MCF 10A (cell line): ENCODE measurements at regions not wholly inside any gene's neighbourhood (a gene's known extent, or its start where the extent isn't known, plus 50 kb on each side); places are given as distances from the start of the nearest gene placed in this dataset.

Experiments
- BruUV-seq: library from RNA; stranded (reverse); fragments of 400-500 nt; replicated peaks from 2 replicates; lab custom pipeline; 2021; lab: Mats Ljungman, UMichigan
- CTCF ChIA-PET: fragments of 300-600 bp; sonication (Branson Sonifier 250); formaldehyde crosslinking; extraction: SDS; loops from one replicate; lab custom pipeline; 2021; ENCODE audit warnings: antibody characterized with exemption, inconsistent platforms; lab: Yijun Ruan, JAX
- POLR2A ChIA-PET: fragments of 300-600, 350-650 bp; sonication (Branson Sonifier 250); formaldehyde crosslinking; extraction: SDS; loops from one replicate; lab custom pipeline; 2020; ENCODE audit warnings: antibody characterized with exemption, inconsistent platforms; lab: Yijun Ruan, JAX
- DNase-seq: peaks from one replicate; pipeline ENCODE4 v3.0.0-alpha.2; 2018; ENCODE audit not compliant: unreplicated experiment
- H3K27ac Mint-ChIP-seq: one replicate; pipeline ENCODE4 v1.8.0; 2022; ENCODE audit warnings: mild to moderate bottlenecking, low read depth, mixed read lengths; ENCODE audit not compliant: unreplicated experiment
- H3K27me3 Mint-ChIP-seq: one replicate; pipeline ENCODE4 v1.8.0; 2022; ENCODE audit warnings: mixed read lengths; ENCODE audit not compliant: insufficient read depth, unreplicated experiment
- H3K36me3 Mint-ChIP-seq: one replicate; pipeline ENCODE4 v1.8.0; 2022; ENCODE audit warnings: mild to moderate bottlenecking, moderate library complexity, mixed read lengths; ENCODE audit not compliant: insufficient read depth, unreplicated experiment
- H3K4me1 Mint-ChIP-seq: one replicate; pipeline ENCODE4 v1.8.0; 2022; ENCODE audit warnings: mixed read lengths; ENCODE audit not compliant: insufficient read depth, unreplicated experiment
- H3K4me3 Mint-ChIP-seq: one replicate; pipeline ENCODE4 v1.8.0; 2022; ENCODE audit warnings: mild to moderate bottlenecking, moderate library complexity, mixed read lengths; ENCODE audit not compliant: unreplicated experiment
- H3K9me3 Mint-ChIP-seq: one replicate; pipeline ENCODE4 v1.8.0; 2022; ENCODE audit warnings: mixed read lengths; ENCODE audit not compliant: unreplicated experiment
- CTCF ChIP-seq: fragments of 200-600 bp; IDR thresholded peaks from one replicate; pipeline ENCODE4 v1.8.0; 2022; ENCODE audit warnings: antibody characterized with exemption, mild to moderate bottlenecking; ENCODE audit not compliant: unreplicated experiment
- intact Hi-C: fragments of 100-400 bp; cut with micrococcal nuclease; formaldehyde crosslinking; loops from 2 replicates; pipeline ENCODE4 v1.14.1; 2022

- Mint-ChIP-seq H3K27ac (no peak overlapping the region), H3K4me3 (no peak overlapping the region), H3K4me1 (no peaks in the 10 kb centered on the region), H3K9me3 (no peaks in the 10 kb centered on the region), H3K36me3 (no peaks in the 10 kb centered on the region), H3K27me3 (no peaks in the 10 kb centered on the region)
- DNase-seq: no peak
- BruUV-seq: no TSS peak
- POLR2A ChIA-PET: no interaction called here
- CTCF ChIA-PET: no interaction called here
- intact Hi-C loops: no loop called here
- no peak for TF ChIP-seq CTCF
Observed at GRCh38 chrX:25175743-25176142, 160.0 kb upstream of the ARX start.

GRCh38 chrX:25175171-25175570 lies 159.4 kb upstream of the ARX start:
- CTCF ChIA-PET: interaction anchor here (0.7 to 1.3 kb wide), 3 partner anchors 9 to 59 kb away, joined by 3 to 4 read pairs (median 3); no protein-coding TSS in a partner anchor
- DNase-seq: no peak
- no peak for TF ChIP-seq CTCF
- POLR2A ChIA-PET: no interaction called here
- Mint-ChIP-seq H3K4me3 (no peak overlapping the region), H3K4me1 (no peaks in the 10 kb centered on the region), H3K9me3 (no peaks in the 10 kb centered on the region), H3K27ac (no peak overlapping the region), H3K36me3 (no peaks in the 10 kb centered on the region), H3K27me3 (no peaks in the 10 kb centered on the region)
- intact Hi-C loops: no loop called here
- BruUV-seq: no TSS peak

- BruUV-seq: no TSS peak
- Mint-ChIP-seq H3K4me3 (no peak overlapping the region), H3K4me1 (no peaks in the 10 kb centered on the region), H3K27ac (no peak overlapping the region), H3K27me3 (peaks cover 17% of the 10 kb centered on the region), H3K9me3 (no peaks in the 10 kb centered on the region), H3K36me3 (no peaks in the 10 kb centered on the region)
- no peak for DNase-seq
- intact Hi-C loops: no loop called here
- no peak for TF ChIP-seq CTCF
- POLR2A ChIA-PET: no interaction called here
- CTCF ChIA-PET: interaction anchor here (0.6 to 3.3 kb wide), 2 partner anchors 24 to 368 kb away, joined by 3 to 10 read pairs; no protein-coding TSS in a partner anchor
Observed at GRCh38 chrX:25166546-25166945, 150.8 kb upstream of the ARX start.

- Mint-ChIP-seq H3K4me1 (no peaks in the 10 kb centered on the region), H3K27ac (no peak overlapping the region), H3K9me3 (no peaks in the 10 kb centered on the region), H3K36me3 (no peaks in the 10 kb centered on the region), H3K4me3 (no peak overlapping the region), H3K27me3 (peaks cover 17% of the 10 kb centered on the region)
- ChIA-PET CTCF (interaction anchor here (0.6 to 3.3 kb wide), 4 partner anchors 9 to 368 kb away, joined by 3 to 10 read pairs (median 4); no protein-coding TSS in a partner anchor), POLR2A (no interaction called here)
- no TSS peak for BruUV-seq
- no peak for TF ChIP-seq CTCF
- intact Hi-C loops: no loop called here
- no peak for DNase-seq
Observed at GRCh38 chrX:25166145-25166544, 150.4 kb upstream of the ARX start.
